ENCODE measurements at regions not wholly inside any gene's neighbourhood (a gene's known extent, or its start where the extent isn't known, plus 50 kb on each side); places are given as distances from the start of the nearest gene placed in this dataset.

- BruUV-seq (replicated peaks): no TSS peak
- ChIA-PET POLR2A (no interaction called here), CTCF (ENCODE audit: low intra/inter-chr PET ratio, low total read pairs) (interaction anchor here (1.7 kb wide), 1 partner anchor 30 kb away, joined by 8 read pairs; no protein-coding TSS in a partner anchor)
- Histone ChIP-seq H3K9me3 (ENCODE audit: low read length) (no peaks in the 10 kb centered on the region), H3K27me3 (ENCODE audit: control insufficient read depth in 1 of 2, insufficient read depth in 2 of 2, low read length in 2 of 2) (no peaks in the 10 kb centered on the region), H3K4me2 (ENCODE audit: low read depth, low read length) (no peak overlapping the region), H4K20me1 (ENCODE audit: insufficient read depth, low read length) (no peaks in the 10 kb centered on the region), H3K79me2 (ENCODE audit: insufficient read depth, low read length) (no peaks in the 10 kb centered on the region), H3K4me1 (ENCODE audit: insufficient read depth, low read length) (peaks cover 13% of the 10 kb centered on the region), H3K4me3 (replicated peaks in 1 of 3; ENCODE audit: insufficient read depth in 1 of 3, low read depth in 2 of 3, low read length in 3 of 3) (no peak overlapping the region), H3K36me3 (replicated peaks in 1 of 2; ENCODE audit: control insufficient read depth in 1 of 2, insufficient read depth in 2 of 2, low read length in 2 of 2) (no peaks in the 10 kb centered on the region), H3K27ac (ENCODE audit: extremely low read length, insufficient read depth, low read length) (no peak overlapping the region), H2AFZ (ENCODE audit: low read length) (no peak overlapping the region), H3K9ac (ENCODE audit: insufficient read depth, low read depth, low read length) (no peak overlapping the region)
- in situ Hi-C loops (cut with HindIII; ENCODE audit: extremely low pct_ligation_motif_present, low pct_unique_long_range_greater_than_20kb): no loop called here
- ATAC-seq (peak; percentile 81), FAIRE-seq (peak; percentile 83), DNase-seq (ENCODE audit: low spot score) (peak; percentile 47)
- WGBS (ENCODE audit: low lambda C conversion rate): 15% methylated on average over 4 of the region's 4 CpGs
- intact Hi-C loops (cut with micrococcal nuclease; ENCODE audit: unreplicated experiment): loop anchor here (1.0 to 10.0 kb wide), 2 partner anchors 30 to 240 kb away; no protein-coding TSS in a partner anchor
- 0 out of 2 replicates have a peak, but pooled peaks have one; percentile 19 for TF ChIP-seq NCOA2 (CRISPR knock-in tag; IDR thresholded peaks at IDR 0.05)
- TF ChIP-seq SMC3 (IDR thresholded peaks at IDR 0.05; ENCODE audit: low read length): peak; percentile 79
- TF ChIP-seq THAP11 (CRISPR knock-in tag; IDR thresholded peaks at IDR 0.05): 0 out of 2 replicates have a peak, but pooled peaks have one; percentile 18
- peak; percentile 23 for TF ChIP-seq XRCC5 (optimal IDR thresholded peaks at IDR 0.05; ENCODE audit: low read length)
- TF ChIP-seq TEAD3 (CRISPR knock-in tag; optimal IDR thresholded peaks at IDR 0.05; ENCODE audit: borderline replicate concordance): peak; percentile 26
- no peak for TF ChIP-seq MED8 (CRISPR knock-in tag; IDR thresholded peaks at IDR 0.05; ENCODE audit: insufficient replicate concordance)
- peak; percentile 76 for TF ChIP-seq STAG1 (CRISPR knock-in tag; IDR thresholded peaks at IDR 0.05)
- TF ChIP-seq ARID4A (CRISPR knock-in tag; IDR thresholded peaks at IDR 0.05; ENCODE audit: borderline replicate concordance): no peak
- peak; percentile 81 for TF ChIP-seq CTCF (CRISPR knock-in tag; IDR thresholded peaks at IDR 0.05)
Measured at GRCh38 chr9:15104826-15105420, 194.7 kb upstream of the FREM1 start.

Measured in HepG2 (cell line).